ENCODE measurements at regions not wholly inside any gene's neighbourhood (a gene's known extent, or its start where the extent isn't known, plus 50 kb on each side); places are given as distances from the start of the nearest gene placed in this dataset.

DNA sequence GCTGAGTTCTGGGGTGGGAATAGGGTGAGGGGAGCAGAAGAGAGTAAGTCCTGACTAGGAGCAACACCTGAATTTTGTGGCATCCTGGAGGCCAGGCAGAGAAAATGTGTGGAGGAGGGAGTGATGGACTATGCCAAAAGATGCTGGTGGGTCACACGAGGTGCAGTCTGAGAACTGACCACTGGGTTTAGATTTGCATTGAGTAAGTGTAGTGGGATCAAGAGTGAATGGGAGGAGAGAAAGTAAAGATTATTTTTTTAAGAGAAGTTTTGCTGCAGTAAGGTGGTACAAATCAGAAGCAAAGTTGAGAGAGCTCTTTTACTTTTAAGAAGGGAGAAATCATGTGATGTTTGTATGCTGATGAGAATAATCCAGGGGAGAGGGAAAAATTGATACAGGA is 405.1 kb downstream of the DLEU7 start:
- no peak for TF ChIP-seq CTCF (IDR thresholded peaks at IDR 0.05)
- intact Hi-C loops (cut with DNase I), result no loop called here
- Histone ChIP-seq H3K36me3 (no peaks in the 10 kb centered on the region), H3K27me3 (no peaks in the 10 kb centered on the region), H3K4me1 (no peaks in the 10 kb centered on the region), H3K27ac (no peak overlapping the region), H3K9ac (ENCODE audit: low read depth in 2 of 2, low read length in 2 of 2) (no peak overlapping the region), H3K9me3 (no peaks in the 10 kb centered on the region), H3K4me3 (no peak overlapping the region)
- DNase-seq, result no peak

DNA sequence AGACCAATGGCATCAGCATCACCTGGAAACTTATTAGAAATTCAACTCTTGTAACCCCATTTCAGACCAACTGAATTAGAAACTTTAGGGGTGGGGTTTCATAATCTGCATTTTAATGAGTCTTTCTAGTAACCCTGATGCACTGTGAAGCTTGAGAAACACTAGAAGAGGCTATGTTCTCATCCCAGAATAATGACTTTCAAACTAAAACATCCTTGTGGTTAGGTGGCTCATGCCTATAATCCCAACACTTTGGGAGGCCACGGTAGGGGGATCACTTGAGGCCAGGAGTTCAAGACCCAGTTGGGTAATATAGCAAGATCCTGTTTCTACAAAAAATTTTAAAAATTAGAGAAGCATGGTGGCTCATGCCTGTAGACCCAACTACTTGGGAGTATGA is 402.4 kb downstream of the DLEU7 start:
- Histone ChIP-seq H3K4me3 (no peak overlapping the region), H3K4me1 (no peaks in the 10 kb centered on the region), H3K36me3 (no peaks in the 10 kb centered on the region), H3K27me3 (no peaks in the 10 kb centered on the region), H3K9me3 (no peaks in the 10 kb centered on the region), H3K9ac (ENCODE audit: low read depth in 2 of 2, low read length in 2 of 2) (no peak overlapping the region), H3K27ac (no peak overlapping the region)
- no peak for DNase-seq
- intact Hi-C loops (cut with DNase I), result no loop called here
- TF ChIP-seq CTCF (IDR thresholded peaks at IDR 0.05), result no peak

- H3K36me3 ChIP-seq, result no peaks in the 10 kb centered on the region
- intact Hi-C loops (cut with DNase I), result no loop called here
- no peaks in the 10 kb centered on the region for H3K27me3 ChIP-seq
- no peak for TF ChIP-seq CTCF (IDR thresholded peaks at IDR 0.05)
- H3K9ac ChIP-seq (ENCODE audit: low read depth in 2 of 2, low read length in 2 of 2), result no peak overlapping the region
- no peaks in the 10 kb centered on the region for H3K4me1 ChIP-seq
- H3K9me3 ChIP-seq, result no peaks in the 10 kb centered on the region
- H3K4me3 ChIP-seq, result no peak overlapping the region
- no peak for DNase-seq
- H3K27ac ChIP-seq, result no peak overlapping the region
Measured at GRCh38 chr13:50444726-50445125, 398.8 kb downstream of the DLEU7 start.

DNA sequence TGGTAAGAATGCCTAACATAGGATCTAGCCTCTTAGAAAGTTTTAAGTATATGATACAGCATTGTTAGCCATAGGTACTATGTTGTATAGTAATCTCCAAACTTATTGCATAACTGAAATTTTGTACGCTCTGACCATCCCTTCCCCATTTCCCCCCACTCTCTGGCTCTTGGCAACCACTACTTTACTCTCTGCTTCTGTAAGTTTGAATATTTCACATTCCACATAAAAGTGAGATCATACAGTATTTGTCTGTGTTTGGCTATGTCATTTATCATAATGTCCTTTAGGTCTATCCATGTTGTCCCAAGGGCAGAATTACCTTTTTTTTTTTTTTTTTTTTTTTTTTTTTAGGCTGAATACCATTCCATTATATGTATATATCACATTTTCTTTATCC is 396.9 kb downstream of the DLEU7 start:
- no peaks in the 10 kb centered on the region for H3K27me3 ChIP-seq
- TF ChIP-seq CTCF (IDR thresholded peaks at IDR 0.05), result no peak
- no peak overlapping the region for H3K9ac ChIP-seq (ENCODE audit: low read depth in 2 of 2, low read length in 2 of 2)
- no peak overlapping the region for H3K27ac ChIP-seq
- H3K4me3 ChIP-seq, result no peak overlapping the region
- no peak for DNase-seq
- no peaks in the 10 kb centered on the region for H3K4me1 ChIP-seq
- intact Hi-C loops (cut with DNase I), result no loop called here
- no peaks in the 10 kb centered on the region for H3K9me3 ChIP-seq
- no peaks in the 10 kb centered on the region for H3K36me3 ChIP-seq

- Histone ChIP-seq H3K36me3 (no peaks in the 10 kb centered on the region), H3K9ac (ENCODE audit: low read depth in 2 of 2, low read length in 2 of 2) (no peak overlapping the region), H3K4me1 (no peaks in the 10 kb centered on the region), H3K27me3 (no peaks in the 10 kb centered on the region), H3K9me3 (no peaks in the 10 kb centered on the region), H3K27ac (no peak overlapping the region), H3K4me3 (no peak overlapping the region)
- intact Hi-C loops (cut with DNase I), result no loop called here
- TF ChIP-seq CTCF (IDR thresholded peaks at IDR 0.05), result no peak
- DNase-seq, result no peak
Measured at GRCh38 chr13:50448535-50448998, 394.9 kb downstream of the DLEU7 start.

- no peak for TF ChIP-seq CTCF (IDR thresholded peaks at IDR 0.05)
- Histone ChIP-seq H3K9me3 (no peaks in the 10 kb centered on the region), H3K9ac (ENCODE audit: low read depth in 2 of 2, low read length in 2 of 2) (no peak overlapping the region), H3K27me3 (no peaks in the 10 kb centered on the region), H3K27ac (no peak overlapping the region), H3K4me1 (no peaks in the 10 kb centered on the region), H3K4me3 (no peak overlapping the region), H3K36me3 (no peaks in the 10 kb centered on the region)
- intact Hi-C loops (cut with DNase I), result no loop called here
- no peak for DNase-seq
Measured at GRCh38 chr13:50449465-50449864, 394.0 kb downstream of the DLEU7 start.

Measured in colonic mucosa (tissue), 4 donors.